GM18508 (cell line): ENCODE measurements at regions not wholly inside any gene's neighbourhood (a gene's known extent, or its start where the extent isn't known, plus 50 kb on each side); places are given as distances from the start of the nearest gene placed in this dataset.
"Not testable (repeated sequence)": the region's sequence is repeated elsewhere in the genome, so short reads cannot be mapped to it uniquely, and the experiment has no call there.

Source experiments
- ATAC-seq: cut with Tn5 transposase; IDR thresholded peaks from one replicate; pipeline ENCODE4 v1.9.1; 2021; ENCODE audit warnings: moderate number of reproducible peaks; ENCODE audit not compliant: insufficient read depth, unreplicated experiment

DNA sequence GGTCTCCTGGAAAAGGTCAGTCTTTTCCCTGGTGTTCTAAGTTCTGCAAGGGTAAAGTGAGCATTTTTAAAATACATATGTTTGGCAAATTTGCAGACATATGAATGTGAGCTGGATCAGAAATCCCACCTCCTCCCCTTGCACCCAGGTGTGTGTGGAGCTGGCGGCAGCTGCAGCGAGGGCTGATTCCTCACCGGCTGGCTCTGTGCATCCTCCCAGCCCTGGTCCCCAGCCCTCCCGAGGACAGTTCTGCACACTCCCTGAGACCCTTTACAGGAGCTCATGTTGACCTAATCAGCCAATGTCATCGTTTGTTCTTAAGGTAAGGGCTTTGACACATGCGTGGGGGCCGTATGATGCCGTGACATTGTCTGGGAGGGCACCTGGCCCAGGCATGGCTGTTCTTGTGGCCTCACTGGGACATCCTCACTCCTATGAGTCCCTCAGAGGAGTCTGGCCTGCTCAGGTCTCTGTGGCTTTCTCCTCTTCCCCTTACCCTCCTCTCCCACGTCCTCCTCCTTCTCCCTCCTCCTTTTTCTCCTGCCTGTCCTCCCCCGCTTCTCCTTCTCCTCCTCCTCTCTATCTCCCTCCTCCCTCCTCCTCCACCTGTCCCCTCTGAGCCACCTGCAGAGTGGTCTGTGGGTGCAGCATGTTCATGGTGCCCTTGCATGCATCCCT, 289.2 kb upstream of the SFSWAP start:
- ATAC-seq = no peak

DNA sequence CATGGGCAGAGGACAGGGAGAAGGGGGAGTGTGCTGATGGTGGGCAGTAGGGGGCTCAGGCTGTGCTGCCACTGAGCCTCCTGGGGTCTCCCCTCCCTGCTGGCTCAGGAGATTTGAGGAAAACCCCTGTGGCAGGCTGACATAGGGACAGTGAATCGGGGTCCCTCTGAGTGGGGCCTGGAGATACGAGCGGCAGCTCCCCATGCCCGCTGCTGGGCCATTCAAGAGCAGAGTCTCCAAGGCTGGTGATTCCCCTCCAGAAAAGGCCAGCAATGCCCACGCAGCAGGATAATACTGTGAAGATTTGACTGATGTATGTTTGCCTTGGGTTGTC, 288.7 kb upstream of the SFSWAP start:
- no peak for ATAC-seq

DNA sequence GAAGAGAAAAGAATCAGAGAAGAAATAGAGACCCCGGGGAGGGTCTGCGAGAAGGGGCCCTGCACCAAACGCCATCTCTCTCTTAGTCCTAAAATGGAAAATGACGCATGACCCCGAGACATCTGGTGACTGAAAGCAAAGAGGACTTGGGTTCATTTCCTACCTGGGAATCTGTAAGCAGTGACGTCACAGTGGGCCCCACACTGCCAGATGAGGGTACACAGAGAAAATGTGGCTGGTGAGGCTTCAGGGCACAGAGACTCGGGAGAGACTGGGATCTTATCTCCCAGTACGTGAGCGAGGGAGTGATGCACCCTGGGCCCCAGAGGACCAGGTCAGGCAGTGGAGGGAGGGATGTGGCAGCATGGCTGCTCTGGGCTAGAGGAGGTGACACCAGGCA, 288.1 kb upstream of the SFSWAP start:
- ATAC-seq = no peak

DNA sequence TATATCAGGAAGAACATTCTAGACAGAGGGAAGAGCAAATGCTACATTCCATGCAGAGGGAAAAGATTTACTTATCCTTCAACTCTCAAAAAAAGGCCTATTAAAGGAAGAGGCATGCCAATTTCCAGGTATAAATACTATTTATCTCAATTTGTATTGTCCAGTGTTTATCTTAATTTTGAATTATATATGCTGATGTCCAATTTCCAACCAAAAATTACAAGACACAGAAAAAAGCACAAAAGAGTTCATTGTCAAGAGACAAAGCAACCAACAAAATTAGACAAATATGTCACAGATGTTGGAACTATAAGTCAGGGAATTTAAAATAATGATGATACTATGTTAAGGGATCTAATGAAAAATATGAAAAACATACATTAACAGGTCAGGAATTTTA, 286.6 kb upstream of the SFSWAP start:
- ATAC-seq = no peak

DNA sequence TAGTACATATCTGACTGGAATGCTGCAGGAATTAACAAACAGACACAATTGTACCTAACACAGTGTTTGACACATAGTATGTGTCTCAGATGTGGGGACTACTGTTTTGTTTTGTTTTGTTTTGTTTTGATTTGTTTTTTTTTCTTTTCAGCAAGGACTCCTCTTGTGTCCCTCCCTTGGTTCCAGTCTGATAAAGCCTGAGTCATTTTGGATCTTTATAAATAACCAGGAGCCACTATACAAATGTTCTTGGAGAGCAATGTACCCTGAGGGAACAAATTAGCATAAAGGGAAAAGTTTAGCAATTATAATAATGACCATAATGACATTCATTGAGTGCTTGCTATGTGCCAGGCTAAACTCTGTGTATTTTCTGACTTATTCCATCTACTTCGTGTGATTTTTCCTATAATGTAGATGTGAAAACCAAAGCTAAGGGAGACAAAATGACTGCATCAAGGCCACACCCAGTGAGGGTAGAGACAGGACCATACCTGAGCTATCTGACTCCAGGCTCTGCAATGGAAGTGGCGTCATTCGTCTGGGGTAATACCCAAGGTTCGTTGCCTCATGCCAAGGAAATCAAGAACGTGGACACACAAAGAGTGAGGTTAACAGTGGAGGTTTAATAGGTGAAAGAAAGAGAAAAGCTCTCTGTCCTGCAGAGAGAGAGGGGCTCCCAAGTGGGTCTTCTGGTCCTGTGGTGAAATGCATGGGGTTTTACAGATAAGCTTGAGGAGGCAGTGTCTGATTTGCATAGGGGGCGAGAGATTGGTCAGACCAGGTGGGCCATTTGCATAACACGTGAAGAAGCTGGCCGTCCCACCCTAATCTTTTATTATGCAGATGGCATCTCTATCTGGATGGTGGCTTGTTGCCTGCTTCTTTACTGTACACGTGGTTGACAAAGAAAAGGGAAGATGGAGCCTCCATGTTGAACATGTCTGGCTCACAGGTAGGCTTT, 285.5 kb upstream of the SFSWAP start:
- no peak for ATAC-seq

DNA sequence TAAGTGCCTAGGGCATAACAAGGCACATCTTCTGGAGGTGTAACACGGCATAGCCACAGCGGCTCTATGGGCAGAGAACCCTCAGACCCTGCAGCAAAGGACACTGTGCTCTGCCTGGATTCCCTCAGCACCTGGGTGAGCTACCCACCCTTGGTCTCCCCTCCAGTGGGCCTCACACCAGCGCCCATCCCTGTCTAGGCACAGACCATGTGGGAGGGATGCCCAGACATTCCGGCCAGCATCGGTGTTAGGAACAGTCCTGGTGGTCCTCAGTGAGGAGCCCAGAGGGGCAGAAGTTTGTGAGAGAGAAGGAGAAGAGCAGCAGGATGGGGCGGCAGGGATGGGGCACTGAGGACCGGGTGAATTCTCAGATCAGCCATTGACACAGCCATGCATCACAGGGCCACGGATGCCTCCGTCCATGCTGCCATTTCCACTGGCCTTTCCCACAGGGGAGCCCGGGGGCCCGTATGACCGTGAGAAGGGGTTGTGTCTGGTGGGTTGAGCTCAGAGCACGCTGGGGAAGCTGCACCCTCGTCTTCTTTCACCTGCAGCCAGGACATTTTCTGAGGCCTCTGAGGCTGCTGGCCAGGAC, 282.7 kb upstream of the SFSWAP start:
- ATAC-seq = no peak

DNA sequence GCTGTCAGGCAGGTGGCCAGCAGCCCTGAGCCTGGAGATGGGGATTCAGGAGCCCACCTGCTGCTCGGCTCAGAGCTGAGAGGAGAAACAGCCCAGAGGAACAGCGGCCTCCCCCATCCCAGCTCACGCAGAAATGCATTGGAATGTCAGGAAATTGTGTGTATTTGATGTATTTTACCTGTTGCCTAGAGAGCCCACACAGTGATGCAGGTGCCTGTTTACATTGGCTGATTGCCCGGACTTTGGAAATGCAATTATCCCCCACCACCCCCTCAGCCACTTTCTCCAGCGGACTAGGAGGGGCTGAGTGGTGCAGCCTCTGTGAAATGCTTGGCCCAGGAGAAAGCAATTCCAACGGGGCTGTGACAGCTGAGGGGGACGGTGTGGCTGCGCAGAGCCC, 281.7 kb upstream of the SFSWAP start:
- ATAC-seq = not testable (repeated sequence)

DNA sequence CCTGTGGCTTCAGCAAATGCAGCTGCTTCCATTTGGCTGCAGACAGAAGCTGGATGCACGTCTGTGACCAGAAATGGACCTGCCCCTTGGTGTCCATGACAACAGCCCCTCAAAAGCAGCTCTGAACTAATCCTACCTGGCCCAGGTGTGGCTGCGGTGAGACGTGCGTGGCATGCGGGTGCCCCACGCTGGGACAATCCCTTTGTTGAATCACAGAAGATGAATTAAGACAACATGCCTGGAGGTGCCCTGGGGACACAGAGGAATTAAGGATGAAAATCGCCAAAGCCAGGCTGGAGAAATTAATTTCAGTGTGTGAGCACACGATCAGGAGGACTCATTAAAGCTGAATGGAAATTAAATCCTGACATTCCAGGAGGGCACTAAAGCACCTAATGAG, 281.2 kb upstream of the SFSWAP start:
- ATAC-seq = not testable (repeated sequence)

DNA sequence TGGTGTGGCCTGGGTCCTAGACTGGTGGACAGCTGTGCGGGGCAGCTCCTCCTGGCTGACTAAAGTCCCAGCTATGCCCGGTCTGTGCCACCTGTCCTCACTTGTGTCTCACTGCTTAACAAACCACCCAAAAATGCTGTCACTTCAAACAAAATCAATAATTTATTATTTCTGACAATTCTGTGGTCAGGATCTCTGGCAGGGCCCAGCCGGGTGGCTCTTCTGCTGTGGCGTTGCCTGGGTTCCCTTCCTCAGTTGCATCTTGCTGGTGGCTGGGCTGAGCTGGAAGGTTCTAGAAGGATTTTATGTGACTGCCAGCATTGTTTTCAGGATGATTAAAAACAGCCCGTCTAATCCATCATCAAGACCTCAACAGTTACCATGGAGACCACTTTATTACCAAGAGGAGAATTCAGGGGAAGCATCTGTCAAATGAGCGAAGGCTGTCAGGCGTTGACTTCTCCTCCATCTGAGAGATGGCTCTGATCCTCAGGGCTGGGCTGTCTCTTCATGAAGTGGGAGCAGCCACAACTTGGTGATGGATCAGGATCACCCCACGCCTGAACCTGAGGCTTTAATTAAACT, 280.6 kb upstream of the SFSWAP start:
- no peak for ATAC-seq

DNA sequence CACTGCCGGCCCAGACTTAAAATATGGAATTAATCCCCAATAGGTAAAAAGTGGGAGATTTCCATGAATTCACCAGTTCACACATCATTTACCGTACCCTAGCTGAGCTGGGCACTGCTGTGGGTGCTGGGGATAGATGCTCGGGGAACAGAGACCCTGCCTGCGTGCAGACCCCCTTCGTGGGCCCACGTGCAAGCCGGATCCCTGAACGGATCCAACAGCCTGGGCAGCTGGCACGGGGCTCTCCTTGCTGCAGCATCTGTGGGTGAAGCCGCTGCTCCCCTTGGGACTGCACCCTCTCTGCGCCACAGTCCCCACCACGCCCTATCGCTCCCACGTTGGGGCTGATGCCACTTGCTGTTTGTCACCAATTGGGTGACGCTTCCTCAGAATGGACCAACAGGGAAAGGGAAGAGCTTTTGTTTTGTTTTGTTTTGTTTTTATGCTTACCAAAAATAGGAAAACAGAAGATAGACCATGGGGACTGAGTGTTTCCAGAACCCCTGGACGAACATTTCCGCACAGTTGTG, 279.7 kb upstream of the SFSWAP start:
- not testable (repeated sequence) for ATAC-seq

DNA sequence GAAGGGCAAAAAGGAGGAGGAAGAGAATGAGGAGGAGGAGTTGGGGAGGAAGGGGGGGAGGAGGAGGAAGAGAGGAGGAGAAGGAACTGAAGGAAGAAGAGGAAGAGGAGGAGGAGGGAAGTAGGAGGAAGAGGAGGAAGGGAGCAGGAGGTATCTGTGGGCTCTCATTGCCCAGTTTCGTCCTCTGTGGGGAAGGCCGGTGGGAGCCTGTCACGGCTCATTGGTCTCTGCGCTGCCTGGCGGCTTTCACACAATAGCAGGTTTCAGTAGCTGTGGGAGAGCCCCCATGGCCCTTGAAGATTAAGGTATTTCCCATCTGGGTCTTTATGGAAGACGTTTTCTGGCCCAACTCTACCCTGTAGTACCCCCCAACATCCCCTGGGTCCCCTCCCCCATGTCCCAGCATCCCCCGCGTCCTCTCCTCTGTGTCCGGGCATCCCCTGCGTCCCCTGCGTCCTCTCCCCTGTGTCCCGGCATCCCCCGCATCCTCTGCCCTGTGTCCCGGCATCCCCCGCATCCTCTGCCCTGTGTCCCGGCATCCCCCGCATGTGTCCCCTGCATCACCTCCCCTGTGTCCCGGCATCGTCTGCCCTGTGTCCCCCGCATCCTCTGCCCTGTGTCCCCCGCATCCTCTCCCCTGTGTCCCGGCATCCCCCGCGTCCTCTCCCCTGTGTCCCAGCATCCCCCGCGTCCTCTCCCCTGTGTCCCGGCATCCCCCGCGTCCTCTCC, 278.2 kb upstream of the SFSWAP start:
- no peak for ATAC-seq

DNA sequence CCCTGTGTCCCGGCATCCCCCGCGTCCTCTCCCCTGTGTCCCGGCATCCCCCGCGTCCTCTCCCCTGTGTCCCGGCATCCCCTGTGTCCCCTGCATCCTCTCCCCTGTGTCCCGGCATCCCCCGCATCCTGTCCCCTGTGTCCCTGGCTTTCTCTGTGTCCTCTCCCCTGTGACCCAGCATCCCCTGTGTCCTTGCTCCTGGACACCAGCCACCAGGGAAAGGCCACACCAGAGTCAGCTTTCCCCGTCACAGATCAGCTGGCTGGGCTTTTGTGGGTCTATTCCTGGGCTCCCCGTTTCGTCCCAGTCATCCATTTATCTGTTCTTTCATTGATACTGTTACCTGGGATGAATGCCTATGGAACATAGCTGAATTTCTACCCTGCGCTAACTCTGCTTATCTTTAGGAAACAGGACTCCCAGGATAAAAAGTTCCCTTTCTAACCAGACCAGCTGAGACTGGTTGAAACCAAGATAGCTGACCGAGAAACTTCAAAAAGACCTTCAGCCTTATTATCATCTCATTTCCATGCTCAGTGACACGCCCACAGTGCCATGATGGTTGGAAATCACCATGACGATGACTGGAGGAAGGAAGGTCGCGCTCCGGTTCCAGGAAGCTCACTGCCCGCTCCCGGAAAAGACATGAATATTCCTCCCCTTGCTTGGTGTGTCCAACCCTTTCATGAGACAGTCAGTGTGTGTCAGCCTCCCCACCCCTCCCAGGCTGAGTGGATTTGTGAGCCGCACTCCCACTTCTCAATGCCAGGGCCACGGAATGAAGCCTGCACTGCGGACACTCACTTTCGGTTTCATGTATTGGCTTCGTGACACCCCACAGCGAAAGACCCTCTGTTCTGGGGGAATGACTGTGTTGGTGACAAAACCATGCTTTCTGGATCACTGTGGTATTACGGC, 276.4 kb upstream of the SFSWAP start:
- ATAC-seq = no peak

DNA sequence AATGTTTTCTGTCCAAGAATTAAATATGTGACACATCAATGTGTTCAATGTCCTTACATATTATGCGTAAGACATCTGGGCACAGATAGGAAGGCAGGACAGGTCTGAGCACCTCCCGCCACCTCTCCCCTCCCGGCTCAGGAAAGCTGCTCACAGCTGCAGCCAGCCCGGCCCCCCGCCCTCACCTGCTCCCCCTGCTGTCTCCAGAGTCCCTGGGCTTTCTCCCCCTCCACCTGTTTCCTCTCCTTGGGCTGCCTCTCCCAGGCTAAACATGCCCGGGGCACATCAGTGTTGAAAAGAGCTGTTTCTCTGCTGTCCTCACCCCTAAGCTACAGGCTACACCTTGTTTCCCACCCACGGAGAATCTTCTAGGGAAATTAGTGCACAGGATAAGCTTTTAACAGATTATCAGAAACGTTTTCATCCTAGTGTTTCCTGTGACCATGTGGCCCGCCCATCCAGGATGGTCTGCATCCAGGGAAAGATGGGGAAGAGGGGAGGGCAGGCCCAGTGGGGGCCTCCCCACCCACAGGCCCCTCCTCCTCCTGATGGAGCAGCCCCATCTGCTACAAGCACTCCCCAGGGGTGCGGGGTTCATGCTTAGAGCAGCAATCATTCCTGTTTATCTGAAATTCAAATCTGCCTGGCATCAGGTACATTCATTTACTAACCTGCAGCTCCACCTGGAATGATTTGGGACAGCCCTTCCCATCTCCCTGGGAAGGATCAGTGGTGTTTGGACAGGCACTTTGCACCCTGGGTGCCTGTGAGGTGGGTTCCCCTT, 273.8 kb upstream of the SFSWAP start:
- no peak for ATAC-seq

DNA sequence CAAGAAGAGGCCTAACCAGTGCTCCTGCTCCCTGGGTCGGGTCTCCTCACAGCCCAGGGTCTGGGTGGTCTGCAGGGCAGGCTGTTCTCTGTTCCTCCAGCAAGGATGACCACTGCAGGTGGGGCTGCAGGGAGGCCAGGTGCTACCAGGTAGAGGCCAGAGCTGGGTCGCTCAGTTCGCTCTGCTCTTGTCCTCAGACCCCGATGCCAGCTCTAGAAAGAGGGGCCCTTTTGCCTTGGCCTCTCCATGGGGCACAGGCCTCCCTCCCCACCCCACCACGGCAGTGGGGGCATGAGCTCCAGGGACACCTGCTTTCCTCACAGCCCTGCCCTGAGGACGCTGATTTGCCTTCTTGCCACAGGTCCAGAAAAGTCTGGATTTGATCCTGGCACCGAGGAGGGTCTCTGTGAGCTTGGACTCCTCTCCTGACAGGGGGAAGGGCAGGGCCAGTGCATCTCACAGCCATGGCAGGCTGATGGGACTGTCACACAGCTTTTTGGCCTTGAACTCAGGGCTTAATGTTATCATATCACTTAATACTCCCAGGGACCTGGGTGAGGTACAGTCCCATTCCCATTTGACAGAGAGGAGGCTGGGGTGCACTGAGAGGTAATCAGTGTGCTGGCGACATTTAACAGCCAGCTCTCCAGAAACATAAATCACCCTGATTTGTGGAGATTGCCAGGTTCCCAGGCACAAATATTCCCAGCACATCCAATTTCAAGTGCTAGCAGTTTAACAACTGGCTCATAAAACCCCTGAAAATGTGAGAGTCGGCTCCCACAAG, 273.0 kb upstream of the SFSWAP start:
- no peak for ATAC-seq

DNA sequence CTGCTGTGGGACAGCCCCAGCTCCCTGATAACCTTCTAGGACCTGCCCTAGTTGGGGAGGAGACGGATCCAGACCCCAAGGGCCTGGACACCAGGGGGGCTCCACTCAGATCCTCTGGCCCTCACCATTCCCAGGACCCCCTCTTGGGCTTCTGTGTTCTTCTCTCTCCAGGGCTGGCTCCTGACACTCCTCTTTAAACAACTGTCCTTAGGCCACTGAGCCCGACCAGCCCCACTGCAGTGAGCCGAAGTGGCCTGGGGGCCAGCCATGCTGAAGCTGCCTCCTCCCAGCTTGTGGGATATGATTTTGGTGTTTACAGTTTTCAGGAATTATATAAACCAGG, 272.4 kb upstream of the SFSWAP start:
- ATAC-seq = not testable (repeated sequence)

DNA sequence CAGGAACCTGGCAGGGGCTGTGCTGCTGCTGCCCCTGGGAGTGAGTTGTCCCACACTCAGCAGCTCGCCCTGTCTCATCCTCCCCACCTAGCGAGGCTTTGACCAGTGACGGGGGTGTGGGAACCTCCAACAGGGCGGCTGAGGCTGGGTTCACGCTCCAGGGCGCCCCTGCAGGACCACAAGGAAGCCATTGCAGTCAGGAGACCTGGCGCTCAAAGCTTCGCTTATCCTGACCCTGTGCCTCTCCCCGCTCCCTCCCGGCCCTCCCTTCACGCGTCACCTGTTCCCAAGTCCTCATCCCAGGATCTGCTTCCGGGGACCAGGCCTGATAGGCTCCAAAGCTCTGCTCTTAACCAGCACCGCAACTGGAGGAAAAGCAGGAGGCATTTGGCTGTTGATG, 272.0 kb upstream of the SFSWAP start:
- ATAC-seq = no peak

DNA sequence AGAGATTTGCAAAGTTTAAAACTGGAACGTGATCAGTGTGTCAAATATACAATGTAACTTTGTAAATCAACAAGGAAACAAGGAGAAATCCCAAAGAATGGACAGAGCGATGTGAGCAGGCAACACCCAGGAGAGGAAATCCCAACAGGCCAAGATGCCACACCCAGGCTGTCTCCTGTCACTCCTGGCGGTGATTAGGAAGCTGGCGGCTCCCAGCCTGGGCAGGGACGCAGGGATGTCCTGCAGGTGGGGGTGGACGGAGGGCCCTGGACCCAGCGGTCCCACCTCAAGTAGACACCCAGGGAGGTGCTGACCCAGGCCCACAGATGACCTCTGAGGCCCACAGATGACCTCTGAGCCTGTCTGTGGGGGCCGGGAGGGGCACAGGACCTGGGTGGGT, 271.1 kb upstream of the SFSWAP start:
- ATAC-seq = not testable (repeated sequence)
